ENCODE measurements at regions not wholly inside any gene's neighbourhood (a gene's known extent, or its start where the extent isn't known, plus 50 kb on each side); places are given as distances from the start of the nearest gene placed in this dataset.

DNA sequence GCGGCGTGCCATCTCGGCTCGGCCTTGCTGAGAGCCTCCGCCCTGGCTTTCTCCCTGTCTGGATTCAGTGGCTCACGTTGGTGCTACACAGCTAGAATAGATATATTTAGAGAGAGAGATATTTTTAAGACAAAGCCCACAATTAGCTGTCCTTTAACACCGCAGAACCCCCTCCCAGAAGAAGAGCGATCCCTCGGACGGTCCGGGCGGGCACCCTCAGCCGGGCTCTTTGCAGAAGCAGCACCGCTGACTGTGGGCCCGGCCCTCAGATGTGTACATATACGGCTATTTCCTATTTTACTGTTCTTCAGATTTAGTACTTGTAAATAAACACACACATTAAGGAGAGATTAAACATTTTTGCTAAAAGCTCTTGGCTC is 54.1 kb downstream of the PLXNA1 start:
- H3K9ac ChIP-seq (replicated peaks; ENCODE audit: extremely low read depth, insufficient read depth, low read length) = no peak overlapping the region
- FAIRE-seq = no peak
- POLR2A ChIA-PET = no interaction called here

More for the DNA sequence above, 54.1 kb downstream of the PLXNA1 start:
- BruUV-seq (replicated peaks) = no TSS peak
- Histone ChIP-seq H3K4me1 (ENCODE audit: control insufficient read depth, extremely low read depth, insufficient read depth, low read length) (no peaks in the 10 kb centered on the region), H2AFZ (ENCODE audit: low read depth, low read length) (no peak overlapping the region), H3K79me2 (ENCODE audit: control insufficient read depth, insufficient read depth, low read length) (no peaks in the 10 kb centered on the region), H3K27ac (ENCODE audit: insufficient read depth, low read depth, low read length) (no peak overlapping the region), H3K4me3 (replicated peaks in 1 of 3; ENCODE audit: insufficient read depth in 1 of 3, low read depth in 1 of 3, low read length in 3 of 3) (no peak overlapping the region), H3K27me3 (ENCODE audit: control insufficient read depth in 2 of 2, insufficient read depth in 2 of 2, low read length in 2 of 2) (no peaks in the 10 kb centered on the region), H3K9me1 (replicated peaks; ENCODE audit: control insufficient read depth, extremely low read depth, insufficient read depth, low read length) (no peaks in the 10 kb centered on the region), H3K36me3 (ENCODE audit: control insufficient read depth in 2 of 2, extremely low read depth in 1 of 2, insufficient read depth in 2 of 2, low read length in 2 of 2) (no peaks in the 10 kb centered on the region), H4K20me1 (replicated peaks; ENCODE audit: control insufficient read depth, extremely low read depth, insufficient read depth, low read length) (no peaks in the 10 kb centered on the region), H3K4me2 (ENCODE audit: insufficient read depth, low read length) (no peak overlapping the region), H3K9me3 (replicated peaks; ENCODE audit: control insufficient read depth, insufficient read depth, low read length) (no peaks in the 10 kb centered on the region)
- intact Hi-C loops (cut with micrococcal nuclease) = no loop called here
- DNase-seq (ENCODE audit: low read depth, low spot score) = no peak
- dilution Hi-C loops (cut with MboI; ENCODE audit: extremely low pct_ligation_motif_present, low sequenced_read_pairs) = no loop called here
- CTCF ChIA-PET = interaction anchor here (1.2 kb wide), 1 partner anchor 285 kb away, joined by 3 read pairs; no protein-coding TSS in a partner anchor
- no peak for TF ChIP-seq POLR2AphosphoS5 (IDR thresholded peaks at IDR 0.05; ENCODE audit: insufficient read depth, low read depth, low read length)
- TF ChIP-seq GATA2 (IDR thresholded peaks at IDR 0.05; ENCODE audit: insufficient read depth, insufficient read length, low read depth, low read length) = no peak
- TF ChIP-seq JUN (IDR thresholded peaks at IDR 0.05; ENCODE audit: borderline replicate concordance, insufficient read depth, insufficient read length, low read depth) = no peak
- TF ChIP-seq FOS (IDR thresholded peaks at IDR 0.05; ENCODE audit: borderline replicate concordance, insufficient read depth, low read length) = no peak
- TF ChIP-seq EZH2 (IDR thresholded peaks at IDR 0.05; ENCODE audit: borderline replicate concordance, low read depth, low read length, severe bottlenecking) = no peak
- TF ChIP-seq POLR2A (IDR thresholded peaks at IDR 0.05; ENCODE audit: low read depth, low read length) = no peak
- no peak for TF ChIP-seq MYC (IDR thresholded peaks at IDR 0.05; ENCODE audit: low read depth, low read length)
- no peak for TF ChIP-seq CTCF (IDR thresholded peaks at IDR 0.05; ENCODE audit: extremely low read depth in 1 of 2, insufficient read depth in 1 of 2, low read depth in 1 of 2, low read length in 2 of 2)
- TF ChIP-seq, protein P1, sequence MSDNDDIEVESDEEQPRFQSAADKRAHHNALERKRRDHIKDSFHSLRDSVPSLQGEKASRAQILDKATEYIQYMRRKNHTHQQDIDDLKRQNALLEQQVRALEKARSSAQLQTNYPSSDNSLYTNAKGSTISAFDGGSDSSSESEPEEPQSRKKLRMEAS (IDR thresholded peaks at IDR 0.05; ENCODE audit: insufficient read depth, insufficient read length) = no peak
